M059J (cell line): ENCODE measurements at regions not wholly inside any gene's neighbourhood (a gene's known extent, or its start where the extent isn't known, plus 50 kb on each side); places are given as distances from the start of the nearest gene placed in this dataset.

Experiments used
- DNase-seq: peaks from one replicate; pipeline ENCODE4 v3.0.0-alpha.2; 2012; ENCODE audit warnings: low read depth

DNA sequence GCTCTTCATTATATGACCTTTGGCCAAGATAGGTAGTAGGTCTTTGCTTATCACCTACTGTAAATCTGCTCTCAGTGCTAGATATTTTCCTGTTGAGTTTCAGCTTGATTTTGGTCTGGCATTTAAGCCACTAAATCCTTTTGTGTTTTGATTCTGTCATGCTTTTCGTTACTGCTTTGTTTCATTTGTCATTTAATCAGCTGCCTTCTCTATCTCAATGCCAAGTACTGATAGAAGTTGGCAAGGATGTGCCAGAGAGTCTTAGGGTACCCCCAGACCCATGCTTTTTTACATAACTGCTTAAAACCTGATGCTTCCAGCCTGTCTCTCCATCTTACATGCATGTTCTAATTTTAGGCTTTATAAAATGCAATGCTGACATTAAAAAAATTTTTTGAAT lies 300.1 kb upstream of the SASH1 start:
- DNase-seq: no peak

DNA sequence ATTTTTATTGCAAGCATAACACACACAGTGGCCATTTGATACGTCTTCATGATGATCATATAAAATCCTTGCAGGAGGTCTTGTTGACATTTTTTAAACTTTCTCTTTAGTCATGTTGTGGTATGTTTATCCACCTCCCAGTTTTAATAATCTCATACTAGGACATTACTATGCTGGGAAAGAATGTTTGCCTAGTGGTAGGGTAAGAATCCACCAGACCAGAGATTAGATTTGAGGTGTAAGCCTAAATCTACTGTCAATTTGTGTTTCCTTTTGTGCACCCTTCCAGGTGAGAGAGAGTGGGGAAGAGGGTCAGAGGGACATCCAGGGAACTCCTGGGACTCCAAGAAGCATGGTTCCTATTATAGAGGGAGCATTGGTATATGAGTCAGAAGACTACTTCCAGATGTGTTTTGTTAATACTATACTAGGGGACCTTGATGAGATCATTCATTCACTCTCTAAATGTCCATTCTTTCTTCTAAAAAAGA lies 298.3 kb upstream of the SASH1 start:
- DNase-seq: peak; percentile 36

DNA sequence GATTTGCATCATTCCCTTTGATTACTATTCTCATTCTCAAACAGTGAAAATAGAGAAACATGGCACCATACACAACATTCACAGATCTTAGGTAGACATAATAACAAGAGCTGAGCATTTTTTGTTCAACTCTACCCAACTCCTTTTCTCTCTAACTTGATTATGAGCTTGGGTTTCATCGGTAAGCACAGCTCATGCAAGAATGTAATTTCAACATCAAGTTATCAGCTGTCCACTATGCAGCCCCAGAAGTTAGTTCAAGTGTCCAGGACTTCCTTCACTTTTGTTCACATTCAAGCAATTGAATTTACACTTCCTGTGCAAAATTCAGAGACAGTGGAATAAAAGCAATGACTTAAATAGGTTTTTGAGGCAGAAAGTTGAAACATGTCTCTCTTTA lies 297.7 kb upstream of the SASH1 start:
- DNase-seq: no peak

DNA sequence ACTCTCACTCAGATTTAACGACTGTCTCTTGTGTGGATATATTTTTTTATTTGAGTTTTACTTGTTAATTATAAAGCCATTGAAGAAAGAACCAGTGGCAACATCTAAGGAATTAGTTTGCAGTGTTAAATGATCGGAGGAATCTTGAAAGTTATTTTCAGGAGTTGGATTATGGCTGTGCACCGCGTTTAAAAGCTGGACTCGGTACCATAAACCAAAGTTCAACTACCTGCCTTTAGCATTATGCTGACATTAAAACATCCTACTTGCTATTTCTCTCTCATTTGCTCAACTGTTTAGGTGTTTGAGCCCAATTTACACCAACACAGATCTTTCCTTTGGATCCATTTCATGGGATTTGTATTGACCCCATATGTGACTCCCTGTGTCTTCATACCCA lies 289.4 kb upstream of the SASH1 start:
- no peak for DNase-seq

DNA sequence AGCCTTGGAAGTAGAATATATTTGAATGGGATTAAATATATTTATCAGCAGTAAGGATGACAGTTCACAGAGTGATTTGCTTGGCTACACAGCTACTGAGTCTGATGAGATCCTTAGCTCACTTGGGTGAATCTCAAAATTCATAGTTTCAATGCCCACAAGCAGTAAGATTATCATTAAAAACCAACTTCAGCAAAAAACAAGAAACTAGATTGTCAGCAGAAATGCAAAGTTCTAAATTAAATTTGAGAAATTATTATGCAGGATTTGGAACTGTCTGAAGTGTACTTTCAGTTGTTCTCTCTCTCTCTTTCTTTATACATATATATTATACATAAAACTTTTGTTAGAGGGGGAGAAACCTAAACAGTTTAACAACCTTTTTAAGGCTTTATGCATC lies 288.8 kb upstream of the SASH1 start:
- no peak for DNase-seq

DNA sequence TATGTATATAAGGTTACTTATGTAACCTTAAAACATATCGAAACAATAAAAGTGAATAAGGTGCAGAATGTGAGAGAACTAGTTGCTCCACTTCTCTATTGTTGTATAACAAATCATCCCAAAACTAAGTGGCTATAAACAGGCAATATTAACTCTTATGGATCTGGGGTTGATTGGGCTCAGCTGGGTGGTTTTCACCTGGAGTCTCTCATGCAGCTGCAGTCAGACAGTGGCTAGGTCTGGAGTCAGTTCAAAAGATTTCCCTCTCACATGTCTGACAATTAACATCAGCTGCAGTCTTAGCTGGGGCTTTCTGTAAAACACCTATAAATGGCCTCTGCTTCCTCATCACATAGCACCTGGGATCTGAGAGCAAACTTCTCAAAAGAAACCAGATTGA lies 288.4 kb upstream of the SASH1 start:
- no peak for DNase-seq

DNA sequence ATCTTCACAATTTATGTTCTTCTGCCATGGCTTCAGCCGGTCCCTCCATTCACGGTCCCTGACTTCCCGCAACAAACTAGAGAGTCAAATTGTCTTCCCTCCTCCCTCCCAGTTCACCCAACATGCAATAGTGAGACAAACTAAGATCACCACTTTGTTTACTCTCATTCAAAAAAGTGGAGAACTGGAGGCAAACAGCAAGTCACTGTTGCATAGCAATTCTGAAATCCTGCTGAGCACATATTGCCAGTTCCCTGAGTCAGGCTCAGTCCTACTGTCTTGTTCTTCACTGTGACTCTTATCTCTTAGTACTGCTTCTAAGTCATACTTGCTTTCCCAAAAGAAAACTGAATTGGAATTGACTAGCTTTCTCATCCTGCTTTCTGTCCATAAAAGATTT lies 287.2 kb upstream of the SASH1 start:
- DNase-seq: no peak

DNA sequence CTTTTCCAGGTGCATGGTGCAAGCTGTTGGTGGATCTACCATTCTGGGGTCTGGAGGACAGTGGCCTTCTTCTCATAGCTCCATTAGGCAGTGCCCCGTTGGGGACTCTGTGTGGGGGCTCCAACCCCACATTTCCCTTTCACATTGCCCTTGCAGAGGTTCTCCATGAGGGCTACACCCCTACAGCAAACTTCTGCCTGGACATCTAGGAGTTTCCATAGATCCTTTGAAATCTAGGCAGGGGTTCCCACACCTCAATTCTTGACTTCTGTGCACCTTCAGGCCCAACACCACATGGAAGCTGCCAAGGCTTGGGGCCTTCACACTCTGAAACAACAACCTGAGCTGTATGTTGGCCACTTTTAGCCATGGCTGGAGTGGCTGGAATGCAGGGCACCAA lies 282.8 kb upstream of the SASH1 start:
- DNase-seq: no peak

DNA sequence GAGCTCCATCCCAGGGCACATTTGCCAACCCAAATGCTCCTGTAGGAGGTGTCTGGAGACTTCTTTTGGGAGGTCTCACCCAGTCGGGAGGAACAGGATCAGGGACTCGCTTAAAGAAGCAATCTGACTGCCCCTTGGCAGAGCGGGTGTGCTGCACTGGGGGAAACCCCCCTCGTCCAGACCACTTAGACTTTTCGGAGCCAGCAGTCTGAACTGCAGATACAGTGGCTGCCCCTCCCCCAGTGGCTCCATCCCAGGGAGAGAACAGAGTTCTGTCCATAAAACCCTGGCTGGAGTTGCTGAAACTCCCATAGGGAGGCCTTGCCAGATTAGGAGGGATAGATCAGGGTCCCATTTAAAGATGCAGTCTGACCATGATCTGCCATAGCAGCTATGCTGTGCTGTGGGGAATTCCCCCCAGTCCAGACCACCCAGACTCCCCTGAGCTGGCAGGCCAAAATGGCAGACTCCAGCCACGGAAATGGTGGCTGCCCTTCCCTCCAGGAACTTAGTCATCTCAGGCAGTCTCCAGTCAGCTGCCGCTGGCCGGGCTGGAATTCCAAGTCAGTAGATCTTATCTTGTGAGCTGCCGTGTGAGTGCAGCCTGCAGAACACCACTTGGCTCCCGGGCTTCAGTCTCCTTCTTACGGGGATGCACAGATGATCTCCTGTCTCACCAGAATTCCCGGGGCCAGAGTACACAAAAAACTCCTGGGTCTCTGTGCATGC lies 278.1 kb upstream of the SASH1 start:
- DNase-seq: peak; percentile 94

DNA sequence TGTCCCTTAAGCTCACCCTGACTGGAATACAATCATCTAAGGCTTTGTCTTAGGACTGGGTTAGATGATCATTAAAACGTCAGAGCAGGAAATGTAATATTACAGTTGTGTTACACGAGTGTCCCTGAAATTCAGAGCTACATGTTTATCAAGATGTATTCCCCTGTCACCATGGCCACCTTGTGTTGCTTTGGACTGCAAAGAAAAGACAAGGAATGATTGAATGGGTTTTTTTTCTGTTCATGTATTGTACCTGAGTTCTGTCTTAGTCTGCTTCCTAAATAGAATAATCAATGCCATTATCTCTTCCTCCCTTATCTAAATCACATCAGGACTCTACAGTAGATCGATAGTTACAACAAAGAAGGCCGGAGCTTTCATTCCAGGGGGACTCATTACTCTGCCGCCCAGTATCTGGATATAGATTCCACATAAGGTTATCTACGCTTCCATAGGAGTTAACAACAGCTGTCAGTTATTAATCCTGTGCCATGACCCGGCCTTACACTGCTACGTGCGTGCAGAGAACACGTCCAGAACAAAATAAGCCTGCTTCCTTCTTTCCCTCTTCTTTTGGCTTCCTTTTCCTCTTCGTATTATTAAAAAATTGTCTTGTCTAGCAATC lies 274.1 kb upstream of the SASH1 start:
- DNase-seq: peak; percentile 43

DNA sequence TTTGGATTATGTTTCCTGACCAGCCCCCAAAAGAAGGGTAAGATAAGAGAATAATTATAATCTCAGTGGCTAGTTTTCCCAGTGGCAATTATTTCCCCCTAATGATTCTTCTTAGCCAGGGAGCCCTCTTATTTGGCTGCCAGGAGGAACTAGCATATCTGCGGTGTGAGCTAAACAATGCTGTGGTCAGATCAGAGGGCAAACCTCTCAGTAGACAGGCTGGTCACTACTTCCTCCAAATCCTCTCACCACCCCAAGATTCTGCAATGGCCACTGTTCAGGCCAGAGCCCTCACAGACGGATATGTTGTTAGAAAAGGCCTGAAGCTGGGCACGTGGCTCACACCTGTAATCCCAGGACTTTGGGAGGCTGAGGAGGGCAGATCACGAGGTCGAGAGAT lies 273.4 kb upstream of the SASH1 start:
- DNase-seq: peak; percentile 68

DNA sequence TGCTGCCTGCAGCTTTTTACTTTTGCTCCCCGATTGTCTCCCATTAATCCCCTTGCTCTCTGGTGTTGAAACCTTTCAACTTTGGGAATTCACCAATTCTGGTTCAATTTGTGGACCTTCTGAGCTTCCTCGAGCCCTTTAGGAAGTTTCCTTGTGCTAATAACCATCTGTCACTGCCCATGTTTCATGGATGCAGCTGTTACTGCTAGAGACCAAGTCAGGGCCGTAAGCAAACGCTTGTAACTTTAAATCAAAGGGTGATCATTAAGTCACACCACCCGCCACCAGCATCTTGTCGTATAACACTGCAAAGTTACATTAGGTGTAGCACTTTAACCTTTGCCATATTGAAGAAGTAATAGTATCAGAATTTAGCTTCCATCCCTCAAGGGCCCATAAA lies 268.3 kb upstream of the SASH1 start:
- DNase-seq: no peak

DNA sequence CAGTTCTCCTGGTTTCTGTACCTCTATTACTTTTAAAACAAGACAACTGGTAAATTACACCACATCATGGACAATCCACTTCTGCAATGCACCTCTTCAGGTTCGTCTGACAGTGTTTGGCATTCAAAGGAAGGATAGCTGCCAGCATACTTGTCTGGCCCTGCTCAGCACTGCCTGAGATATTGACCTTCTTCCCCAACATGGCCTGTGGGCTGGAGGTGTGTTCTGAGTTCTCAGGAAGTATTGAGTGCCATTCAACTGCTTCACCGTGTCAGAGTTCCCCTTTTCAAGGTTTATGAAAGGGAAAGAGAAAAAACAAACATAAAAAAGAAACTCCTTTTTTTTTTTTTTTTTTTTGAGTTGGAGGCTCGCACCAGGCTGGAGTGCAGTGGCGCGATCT lies 267.9 kb upstream of the SASH1 start:
- no peak for DNase-seq

DNA sequence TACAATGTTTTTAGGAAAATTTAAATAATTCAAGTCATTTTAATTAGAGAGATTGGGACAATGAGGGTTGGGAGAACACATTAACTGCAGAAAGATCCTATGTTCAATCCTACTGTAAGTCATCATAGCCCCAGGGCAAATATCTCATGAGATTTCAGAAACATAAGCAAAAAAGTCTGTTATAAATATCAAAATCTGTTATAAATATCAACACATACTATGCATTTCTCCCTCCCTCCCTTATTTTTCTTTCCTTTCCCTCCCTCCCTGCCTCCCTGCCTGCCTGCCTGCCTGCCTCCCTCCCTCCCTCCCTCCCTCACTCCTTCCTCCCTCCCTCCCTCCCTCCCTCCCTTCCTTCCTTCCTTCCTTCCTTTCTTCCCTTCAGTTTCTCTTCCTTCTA lies 267.3 kb upstream of the SASH1 start:
- DNase-seq: no peak

DNA sequence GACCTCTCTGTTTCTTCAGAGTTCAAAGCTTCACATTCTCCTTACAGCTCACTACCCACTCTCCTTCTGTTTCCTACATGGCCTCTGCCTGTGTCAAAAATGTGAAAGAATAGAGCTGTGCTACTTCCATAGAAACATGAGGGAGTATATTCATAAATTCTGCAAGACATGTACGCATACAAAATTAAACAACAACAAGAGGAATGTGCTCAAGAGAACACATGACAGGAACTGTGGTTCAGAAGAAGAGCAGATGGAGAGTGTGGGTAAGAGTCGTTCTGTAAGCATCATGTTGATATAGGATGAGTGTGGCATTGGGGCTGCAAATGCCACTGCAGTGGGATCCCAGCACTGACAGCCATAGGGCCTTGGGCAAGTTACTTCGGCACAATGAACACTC lies 266.6 kb upstream of the SASH1 start:
- DNase-seq: no peak

DNA sequence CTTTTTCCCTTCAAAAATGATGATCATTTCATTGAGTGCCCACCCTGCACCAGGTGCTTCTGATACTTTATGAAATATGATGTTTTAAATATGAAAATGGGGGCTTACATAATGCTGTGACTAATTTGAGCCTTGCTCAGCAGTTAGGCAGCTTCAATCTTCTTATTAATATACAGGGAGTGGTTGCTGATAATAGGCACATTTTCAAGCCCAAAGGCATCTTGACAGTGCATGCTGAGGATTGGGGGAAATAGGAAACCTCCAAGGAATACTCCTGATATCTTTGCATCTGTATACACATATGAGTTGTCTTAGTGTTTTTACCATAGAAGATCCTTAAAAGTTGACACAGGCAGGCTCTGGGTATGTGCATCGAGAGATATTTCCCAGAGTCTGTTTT lies 262.3 kb upstream of the SASH1 start:
- DNase-seq: no peak

DNA sequence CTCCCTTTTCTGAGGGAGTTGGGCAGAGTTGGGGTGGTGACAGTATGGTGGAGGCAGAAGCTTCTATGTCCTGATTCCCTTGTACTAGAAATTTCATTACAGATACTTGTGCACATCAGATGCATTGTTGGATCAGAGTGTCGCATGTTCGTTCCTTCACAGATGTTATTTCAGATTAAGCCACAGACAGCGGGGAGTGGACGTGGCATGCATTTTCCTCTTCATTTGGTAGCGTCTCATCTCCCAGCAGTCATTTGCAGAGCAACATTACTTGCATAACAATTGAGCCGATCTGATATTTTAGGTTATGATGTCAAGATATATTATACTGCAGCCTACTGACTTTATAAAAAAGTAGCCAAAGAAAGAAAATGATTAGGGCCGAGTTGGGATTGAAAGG lies 261.6 kb upstream of the SASH1 start:
- no peak for DNase-seq

DNA sequence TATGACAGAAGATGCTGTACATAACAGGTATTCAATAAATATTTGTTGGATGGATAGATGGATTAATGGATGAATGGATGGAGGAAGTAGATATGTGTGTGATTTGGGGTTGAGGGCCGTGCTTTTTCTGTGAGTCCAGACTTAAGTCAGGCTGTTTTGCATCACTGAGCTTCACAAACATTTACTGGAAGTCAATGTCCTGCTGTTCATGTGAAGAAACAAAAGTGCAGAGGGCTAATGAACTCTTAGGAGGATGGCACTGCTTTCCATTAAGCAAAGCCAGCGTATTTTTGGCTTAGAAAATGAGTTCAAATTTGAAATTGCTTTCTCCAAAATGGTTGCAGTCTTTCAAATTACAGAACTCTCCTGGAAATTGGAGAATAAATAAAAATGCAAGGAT lies 260.6 kb upstream of the SASH1 start:
- DNase-seq: no peak

DNA sequence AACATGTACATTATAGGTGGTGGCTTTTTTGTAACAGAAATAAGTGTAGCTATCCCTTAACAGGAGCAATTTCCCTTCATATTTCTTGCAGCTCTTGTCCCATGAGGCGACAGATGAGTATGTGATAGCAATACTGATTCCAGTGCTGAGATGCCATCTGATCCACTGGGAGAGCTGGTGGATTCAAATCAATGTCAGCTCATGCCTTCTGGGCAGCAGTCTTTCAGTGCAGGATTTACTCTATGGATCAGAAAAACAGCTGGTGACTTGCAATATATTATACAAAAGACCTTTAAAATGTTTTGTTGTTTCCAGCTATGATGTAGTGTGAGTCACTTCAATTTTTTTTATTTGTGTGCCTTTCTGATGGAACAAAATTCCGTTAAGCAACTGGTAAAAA lies 259.9 kb upstream of the SASH1 start:
- no peak for DNase-seq

DNA sequence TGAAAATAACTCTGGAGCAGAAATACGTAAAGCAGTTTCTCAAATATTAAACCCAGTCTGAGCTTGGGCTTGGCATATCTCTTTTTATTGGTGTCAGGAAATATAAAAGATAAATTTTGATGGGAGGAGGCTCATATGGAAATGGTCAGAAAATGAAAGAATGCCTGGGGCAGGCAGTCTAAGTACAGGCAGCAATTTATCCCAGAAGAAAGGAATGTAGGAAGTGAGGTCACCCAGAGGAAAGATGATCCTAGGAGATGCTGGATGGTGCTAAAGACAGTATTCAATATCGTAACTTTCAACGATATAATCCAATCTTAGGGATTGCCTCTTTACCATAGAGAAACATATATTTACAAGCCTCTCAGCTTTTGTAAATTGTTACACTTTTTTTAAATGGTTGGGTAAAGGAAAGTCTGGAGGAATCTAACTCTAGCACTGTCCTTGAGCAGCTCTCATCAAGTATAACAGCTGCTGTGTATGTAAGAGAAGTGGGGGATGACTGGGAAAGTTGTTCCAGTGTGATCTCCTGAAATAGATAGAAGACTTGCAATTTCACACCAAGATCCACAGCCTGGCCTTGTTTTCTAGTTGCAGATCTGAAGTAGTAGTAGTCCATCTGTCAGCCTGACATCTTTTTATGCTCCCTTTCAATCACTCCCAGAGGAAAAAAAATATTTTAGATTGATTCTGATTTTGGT lies 256.9 kb upstream of the SASH1 start:
- DNase-seq: peak; percentile 32

DNA sequence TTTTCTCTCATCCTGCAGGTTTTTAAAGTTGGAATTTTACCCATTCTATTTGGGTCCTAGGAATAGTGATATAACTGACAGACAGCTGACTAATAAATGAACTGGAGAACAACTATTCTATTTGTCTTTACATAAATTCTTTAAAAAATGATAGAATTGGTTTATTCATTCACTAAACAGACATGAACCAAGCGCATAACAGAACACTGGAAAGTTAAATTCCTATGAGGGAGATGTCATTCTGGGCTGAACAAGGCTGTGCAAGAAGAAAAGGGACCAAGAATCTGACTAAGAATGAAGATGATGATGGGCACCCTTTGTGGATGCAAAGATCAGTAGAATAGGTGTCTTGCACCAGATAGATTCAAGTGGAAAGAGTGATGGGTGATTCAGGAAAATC lies 256.3 kb upstream of the SASH1 start:
- DNase-seq: no peak

DNA sequence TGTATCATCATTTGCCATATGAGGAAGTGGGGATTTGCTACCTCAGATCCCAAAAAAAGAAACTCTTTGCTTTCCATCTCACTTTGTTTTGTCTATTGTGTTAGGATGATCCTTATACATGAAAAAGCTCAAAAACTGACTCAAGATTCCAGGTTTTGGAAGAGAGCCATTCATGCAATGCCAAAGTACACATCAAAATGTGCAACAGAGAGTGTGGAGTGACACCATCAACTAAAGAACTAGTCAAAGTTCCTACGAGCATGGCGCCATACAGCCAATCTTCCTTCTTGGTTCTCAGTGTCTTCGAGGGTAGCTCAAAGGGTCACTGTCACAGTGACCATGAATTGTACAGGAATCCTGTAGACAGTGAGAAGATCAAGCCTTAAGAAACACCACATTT lies 255.8 kb upstream of the SASH1 start:
- peak; percentile 11 for DNase-seq

DNA sequence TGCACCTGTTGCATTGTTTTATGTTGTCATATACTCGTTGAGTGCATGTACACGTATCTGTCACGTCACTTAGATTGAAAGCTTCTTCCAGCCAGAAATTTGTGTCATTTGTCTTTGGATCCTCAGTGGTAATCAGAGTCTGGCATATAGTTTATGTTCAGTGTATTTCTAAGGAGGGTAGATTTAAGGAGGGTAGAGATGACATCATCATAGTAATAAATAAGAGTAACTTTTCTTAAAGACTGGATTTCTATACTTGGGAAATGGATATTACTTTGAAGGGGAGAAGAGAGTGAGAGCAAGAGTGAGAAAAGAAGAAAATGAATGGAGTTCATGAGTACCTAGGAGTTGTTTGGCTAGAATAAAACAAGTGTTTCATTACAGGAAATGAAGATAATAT lies 255.0 kb upstream of the SASH1 start:
- DNase-seq: no peak
